HG03520 (cell line): ENCODE measurements at regions not wholly inside any gene's neighbourhood (a gene's known extent, or its start where the extent isn't known, plus 50 kb on each side); places are given as distances from the start of the nearest gene placed in this dataset.
A peak's percentile ranks its signal among the peaks of the same experiment; 100 is the strongest.
"Not testable (repeated sequence)": the region's sequence is repeated elsewhere in the genome, so short reads cannot be mapped to it uniquely, and the experiment has no call there.

ENCODE experiments used
- ATAC-seq: cut with Tn5 transposase; IDR thresholded peaks from one replicate; pipeline ENCODE4 v1.9.1; 2021; ENCODE audit warnings: mild to moderate bottlenecking, moderate library complexity; ENCODE audit not compliant: unreplicated experiment

DNA sequence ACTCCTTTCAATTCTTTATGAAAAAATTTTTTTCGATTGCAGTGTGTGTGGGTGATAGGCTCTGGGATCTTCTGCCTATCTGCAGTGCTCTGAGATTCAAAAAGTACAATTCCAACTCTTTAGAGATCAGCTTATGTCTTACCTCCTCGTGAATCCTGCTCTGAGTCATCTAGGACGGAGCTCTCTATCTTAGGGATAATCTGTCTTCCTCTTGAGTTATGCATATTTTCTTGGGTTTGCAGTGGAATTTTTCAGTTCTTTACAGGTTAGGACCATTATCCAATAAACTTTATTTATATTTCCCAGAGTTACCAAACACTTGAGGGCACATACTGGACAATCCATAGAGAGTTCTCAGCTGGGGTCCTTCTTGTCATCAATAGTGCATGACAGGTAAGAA lies 428.6 kb downstream of the ACTR3B start:
- no peak for ATAC-seq

GRCh38 chr7:153188630-153189029 lies 429.1 kb downstream of the ACTR3B start:
- no peak for ATAC-seq

DNA sequence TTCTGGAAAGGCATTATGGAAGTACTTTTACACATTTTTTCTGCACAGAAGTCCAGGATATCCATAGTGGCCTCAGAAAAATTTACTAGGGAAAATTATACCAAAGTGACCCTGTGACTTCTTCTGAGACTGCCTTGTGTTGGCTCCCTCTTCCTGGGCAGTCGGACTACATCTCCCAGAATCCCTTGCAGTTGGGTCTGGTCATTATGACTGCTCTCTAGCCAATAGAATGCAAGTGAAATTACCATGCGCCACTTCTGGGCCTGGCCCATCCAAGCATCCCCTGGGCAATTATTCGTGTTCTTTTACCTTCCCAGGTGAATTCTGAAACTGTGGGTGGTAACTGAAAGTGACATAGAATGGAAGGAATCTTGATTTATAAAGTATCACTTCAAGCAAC lies 430.9 kb downstream of the ACTR3B start:
- peak; percentile 55 for ATAC-seq

DNA sequence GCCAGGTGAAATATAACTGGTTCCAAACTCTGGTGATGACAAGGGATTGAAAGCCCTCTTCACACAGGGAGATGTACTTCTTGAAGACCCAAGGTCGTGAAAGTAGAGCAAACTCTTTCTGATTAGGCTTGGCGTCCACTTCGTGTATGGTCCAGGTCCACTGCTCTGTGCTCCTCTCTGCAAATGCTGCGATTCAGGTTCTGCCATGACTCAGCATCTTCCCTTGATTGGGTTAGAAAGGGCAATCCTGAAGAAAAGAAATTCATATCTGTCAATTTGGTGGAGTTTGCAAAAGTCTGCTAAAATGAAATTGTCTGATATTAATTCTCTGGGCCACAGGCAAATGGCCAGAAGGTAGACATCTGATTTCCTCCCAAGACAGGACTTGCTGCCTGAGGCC lies 431.4 kb downstream of the ACTR3B start:
- no peak for ATAC-seq

DNA sequence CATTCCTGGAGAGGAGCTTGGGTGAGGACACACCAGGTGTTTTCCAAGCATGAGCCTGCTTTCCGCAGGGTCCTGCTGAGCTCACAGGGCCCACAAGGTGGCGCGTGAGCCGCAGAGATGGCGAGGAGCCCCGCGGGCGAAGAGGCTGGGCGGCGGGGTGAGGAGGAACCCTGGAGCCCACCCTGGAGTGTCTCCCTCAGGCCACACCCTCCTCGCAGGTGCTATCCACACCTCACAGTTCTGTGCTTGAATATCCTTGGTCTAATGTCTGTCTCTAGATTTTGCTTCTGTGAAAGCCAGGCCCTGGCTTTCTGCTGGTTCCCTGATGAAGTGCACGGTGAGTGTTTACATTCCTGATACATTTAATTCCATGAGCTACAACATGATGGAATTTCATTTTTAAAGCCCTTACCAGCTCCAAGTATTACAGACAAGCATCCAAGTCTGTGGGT lies 433.6 kb downstream of the ACTR3B start:
- ATAC-seq = no peak

DNA sequence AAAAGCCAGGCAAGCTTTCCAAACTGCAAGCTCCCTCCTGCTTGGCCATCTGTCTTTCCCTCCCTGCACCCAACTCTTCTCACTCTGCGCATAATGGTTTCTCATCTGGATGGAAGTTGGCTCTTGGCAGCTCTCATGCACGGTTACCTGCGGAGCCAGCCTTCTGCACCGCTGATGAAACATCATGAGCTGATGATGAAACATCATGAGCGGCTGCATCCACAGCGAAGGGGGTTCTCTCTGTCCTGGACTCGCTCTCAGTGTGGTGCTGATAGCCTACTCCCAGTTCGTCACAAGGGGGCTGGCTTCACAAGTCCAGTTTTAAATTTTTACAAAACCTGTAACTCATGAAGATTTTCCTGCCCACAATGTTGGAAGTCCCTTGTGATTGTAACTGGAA lies 457.5 kb downstream of the ACTR3B start:
- ATAC-seq = no peak

GRCh38 chr7:153224890-153225289 lies 465.3 kb downstream of the ACTR3B start:
- ATAC-seq = no peak

DNA sequence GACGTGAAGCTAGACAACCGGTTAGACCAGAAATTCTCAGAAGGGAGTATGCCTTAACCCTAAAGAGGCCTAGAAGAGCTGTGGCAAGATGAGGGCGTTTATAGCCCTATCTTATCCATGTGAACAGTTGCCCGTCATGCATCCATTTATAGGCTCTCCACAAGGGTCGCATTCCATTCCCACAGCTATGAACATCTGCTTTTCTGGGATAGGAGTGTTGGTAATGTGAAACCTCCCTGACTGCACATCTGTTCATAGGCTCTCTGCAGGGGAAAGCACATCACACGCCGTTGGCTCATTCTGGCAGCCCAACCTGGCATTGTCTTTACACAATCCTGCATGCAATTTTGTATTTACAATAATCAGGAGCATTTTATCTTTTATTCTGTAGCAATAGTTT lies 485.6 kb downstream of the ACTR3B start:
- ATAC-seq = not testable (repeated sequence)

DNA sequence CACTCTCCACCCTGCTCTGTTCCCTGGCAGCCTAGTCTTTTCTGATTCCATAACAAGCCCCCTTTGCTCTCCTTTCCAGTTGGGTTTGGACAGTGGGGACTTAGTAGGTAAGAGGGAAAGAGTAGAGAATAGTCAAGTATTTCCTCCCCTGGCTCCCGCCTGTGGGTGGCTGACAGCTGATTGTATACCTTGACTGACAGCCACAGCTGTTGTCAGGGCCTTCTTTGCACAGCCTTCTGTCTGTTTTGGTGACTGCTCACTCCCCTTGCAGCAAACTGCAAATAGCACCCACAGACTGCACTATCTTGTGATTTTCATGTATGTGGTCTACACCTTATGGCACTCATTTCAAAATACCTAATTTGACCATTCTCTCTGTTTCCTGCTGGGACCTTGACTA lies 486.3 kb downstream of the ACTR3B start:
- ATAC-seq = no peak

GRCh38 chr7:153247926-153248325 lies 488.4 kb downstream of the ACTR3B start:
- no peak for ATAC-seq

GRCh38 chr7:153258686-153259085 lies 499.1 kb downstream of the ACTR3B start:
- no peak for ATAC-seq

DNA sequence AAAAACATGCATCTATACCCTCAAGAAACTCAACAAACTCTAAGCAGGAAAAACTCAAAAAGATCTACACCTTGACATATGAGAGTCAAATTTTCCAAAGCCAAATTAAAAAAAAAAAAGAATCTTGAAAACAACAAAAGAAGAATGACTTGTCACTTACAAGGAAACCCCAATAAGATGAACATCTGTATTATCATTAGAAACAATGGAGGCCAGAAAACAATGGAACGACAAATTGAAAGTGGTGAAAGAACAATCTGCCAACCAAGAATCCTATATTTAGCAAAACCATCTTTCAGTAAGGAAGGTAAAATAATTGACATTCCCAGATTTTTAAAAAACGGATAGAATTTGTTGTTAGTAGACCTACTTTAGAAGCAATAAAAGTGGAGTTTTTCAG lies 516.8 kb downstream of the ACTR3B start:
- no peak for ATAC-seq

DNA sequence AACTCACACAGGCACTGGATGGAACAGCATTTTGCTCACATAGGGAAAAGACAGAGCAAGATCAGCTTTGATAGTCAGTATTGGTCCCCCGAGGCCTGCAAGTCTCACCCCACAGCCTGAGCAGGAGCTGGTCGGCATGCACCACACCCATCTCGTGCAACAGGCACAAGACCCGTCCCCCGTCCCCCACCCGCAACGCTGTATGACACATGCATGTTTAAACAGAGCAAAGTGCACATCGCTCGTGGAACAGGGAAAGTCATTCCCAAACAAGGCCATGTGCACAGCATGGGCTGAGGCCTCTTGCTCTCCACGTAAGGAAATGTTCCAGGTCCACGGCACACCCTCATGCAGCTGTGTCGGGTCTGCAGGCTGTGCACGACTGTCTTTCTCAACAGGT lies 527.2 kb downstream of the ACTR3B start:
- no peak for ATAC-seq

GRCh38 chr7:153290066-153290465 lies 530.5 kb downstream of the ACTR3B start:
- ATAC-seq = no peak

- ATAC-seq = no peak
These were observed 537.6 kb downstream of the ACTR3B start for GRCh38 chr7:153297141-153297540.

GRCh38 chr7:153301936-153302335 lies 542.4 kb downstream of the ACTR3B start:
- no peak for ATAC-seq

DNA sequence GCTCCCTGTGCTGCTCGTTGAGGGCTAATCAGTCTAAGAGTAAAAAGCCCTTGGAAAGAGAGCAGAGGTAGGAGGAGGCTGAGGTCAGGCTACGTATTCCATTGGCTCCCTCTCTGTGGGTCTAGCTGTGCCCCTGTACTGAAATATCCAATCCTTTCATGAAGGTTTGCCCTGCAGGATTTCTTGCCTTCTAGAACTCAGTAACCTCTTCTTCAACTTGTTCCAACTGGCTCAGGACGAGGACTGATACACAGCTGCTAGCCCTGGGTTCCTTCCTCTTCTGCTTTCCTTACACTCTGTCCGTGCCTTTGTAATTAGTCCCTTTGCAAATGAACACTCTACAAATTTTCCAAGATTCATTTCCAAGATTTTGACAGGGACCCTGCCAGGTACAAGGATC lies 560.5 kb downstream of the ACTR3B start:
- no peak for ATAC-seq

DNA sequence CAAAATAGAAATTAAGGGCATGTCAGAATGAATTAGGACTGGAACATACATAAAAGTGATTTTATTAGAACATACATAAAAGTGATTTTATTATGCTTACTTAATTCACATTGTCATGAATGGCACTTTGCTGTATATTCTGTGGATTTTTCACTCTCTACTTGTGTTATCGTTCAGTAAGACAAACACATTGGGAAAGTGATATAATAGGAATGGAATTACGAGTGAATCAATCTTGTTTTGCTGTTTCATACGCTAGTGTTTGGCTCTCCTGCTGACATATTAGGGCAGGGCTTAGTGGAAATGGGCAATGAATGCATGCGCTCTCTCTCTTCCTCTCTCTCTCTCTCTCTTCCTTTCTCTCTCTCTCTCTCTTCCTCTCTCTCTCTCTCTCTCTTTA lies 561.1 kb downstream of the ACTR3B start:
- no peak for ATAC-seq

DNA sequence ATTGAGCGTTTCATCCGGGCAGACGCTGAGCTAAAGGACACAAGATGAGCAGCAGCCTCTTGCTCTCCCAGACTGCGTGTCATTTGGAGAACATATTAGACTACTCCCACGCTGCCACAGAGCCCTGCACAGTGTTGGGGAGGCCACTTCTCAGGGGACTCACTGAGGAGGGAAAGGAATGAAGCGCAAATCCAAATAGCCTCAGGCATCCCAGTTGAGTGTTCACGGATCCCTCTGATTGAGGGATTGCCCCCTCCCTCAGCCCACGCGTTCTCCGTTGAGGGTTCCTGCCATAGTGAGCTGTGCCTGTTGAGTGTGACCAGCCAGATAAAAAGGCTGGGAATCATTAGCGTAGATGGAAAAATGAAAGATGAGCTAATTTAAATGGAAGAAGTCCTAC lies 563.4 kb downstream of the ACTR3B start:
- ATAC-seq = no peak

DNA sequence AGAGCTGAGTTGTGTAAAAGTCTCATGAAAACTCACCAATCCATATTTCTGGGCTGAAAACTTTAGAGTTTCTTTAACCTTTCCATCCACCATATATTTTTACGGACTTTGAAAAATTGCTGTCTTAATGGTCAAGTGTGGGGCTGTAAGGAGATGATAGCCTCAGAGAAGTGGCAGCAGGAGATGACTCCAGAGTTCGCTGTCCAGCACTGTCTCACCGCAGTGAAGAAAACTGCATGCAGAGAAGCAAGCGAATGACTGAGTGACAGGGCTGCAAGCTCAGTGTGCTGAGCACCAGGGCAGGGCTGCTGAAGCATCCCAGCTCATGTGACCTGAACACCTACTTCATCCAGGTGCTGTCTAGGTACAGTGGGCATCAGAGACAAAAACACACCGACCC lies 564.5 kb downstream of the ACTR3B start:
- ATAC-seq = no peak

DNA sequence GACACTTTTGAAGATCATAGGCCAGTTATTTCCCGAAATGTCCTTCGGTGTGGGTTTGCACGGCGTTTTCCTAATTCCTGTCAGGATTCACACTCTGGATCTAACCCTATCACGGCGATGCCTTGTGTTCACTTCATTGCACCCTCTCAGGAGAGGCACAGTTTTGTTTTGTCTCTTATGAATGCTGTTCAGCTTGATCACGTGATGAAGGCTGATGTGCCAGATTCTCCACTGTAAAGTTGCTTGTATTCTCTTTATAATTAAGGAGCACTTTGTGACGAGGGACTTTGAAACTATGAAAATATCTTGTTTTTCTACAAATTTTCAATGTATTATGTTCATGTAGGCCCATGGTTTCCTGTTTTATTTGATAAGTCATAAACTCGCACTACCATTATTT lies 568.1 kb downstream of the ACTR3B start:
- no peak for ATAC-seq

GRCh38 chr7:153331427-153331826 lies 571.9 kb downstream of the ACTR3B start:
- no peak for ATAC-seq

DNA sequence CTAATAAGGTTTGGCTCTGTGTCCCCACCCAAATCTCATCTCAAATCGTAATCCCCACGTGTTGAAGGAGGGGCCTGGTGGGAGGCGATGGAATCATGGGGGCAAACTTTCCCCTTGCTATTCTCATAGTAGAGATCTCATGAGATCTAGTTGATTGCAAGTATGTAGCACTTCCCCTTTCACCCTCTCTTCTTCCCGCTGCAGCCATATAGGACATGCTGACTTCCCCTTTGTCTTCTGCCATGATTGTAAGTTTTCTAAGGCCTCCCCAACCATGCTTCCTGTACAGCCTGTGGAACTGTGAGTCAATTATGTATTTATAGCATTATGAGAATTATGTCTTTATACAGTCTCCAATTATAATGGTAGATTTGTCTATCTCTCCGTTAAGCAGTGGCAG lies 594.5 kb downstream of the ACTR3B start:
- no peak for ATAC-seq

DNA sequence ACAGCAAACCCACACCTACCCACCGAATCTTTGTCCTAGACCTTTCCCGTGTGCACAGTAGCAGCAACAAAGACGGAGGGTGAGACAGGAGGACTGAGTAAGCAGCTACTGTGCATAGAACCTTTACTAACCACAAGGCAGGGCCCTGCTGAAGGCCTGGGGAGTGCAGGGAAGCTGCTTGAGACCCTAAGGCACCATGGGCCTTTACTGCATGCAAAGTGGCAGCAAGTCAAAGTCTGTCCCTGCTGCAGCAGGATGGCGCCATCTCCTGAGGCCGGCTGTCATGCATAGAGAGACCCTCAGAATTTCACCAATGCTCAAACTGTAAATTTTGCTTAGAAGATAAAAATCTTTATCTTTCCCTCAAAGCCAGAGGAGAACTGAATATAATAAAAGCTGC lies 610.5 kb downstream of the ACTR3B start:
- ATAC-seq = no peak
